DMS114 treated with DMSO at 0.1 percent for 48 hours (cell line): ENCODE measurements at regions not wholly inside any gene's neighbourhood (a gene's known extent, or its start where the extent isn't known, plus 50 kb on each side); places are given as distances from the start of the nearest gene placed in this dataset.

ENCODE experiments used
- DNase-seq: peaks from one replicate; lab custom pipeline; 2025; ENCODE audit not compliant: unreplicated experiment; lab: John Stamatoyannopoulos, UW

DNA sequence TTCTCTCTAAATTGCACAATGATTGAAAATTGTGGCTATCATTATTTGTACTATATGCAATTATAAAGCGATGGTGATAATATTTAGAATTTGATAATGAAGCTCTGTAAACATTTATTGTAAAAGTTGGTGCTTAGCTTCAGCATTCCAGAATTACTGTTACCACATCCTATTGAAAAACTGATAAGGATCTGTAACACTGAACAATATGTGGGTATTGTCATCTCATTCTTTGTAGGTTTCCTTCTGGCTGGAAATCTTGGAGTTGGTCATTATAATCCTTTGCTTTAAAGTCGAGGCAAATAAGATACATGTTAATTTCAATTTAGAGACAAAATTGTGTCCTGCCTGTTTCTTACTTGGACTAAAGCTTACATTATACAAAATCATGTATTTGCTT, 323.4 kb upstream of the GOLIM4 start:
- DNase-seq: no peak

DNA sequence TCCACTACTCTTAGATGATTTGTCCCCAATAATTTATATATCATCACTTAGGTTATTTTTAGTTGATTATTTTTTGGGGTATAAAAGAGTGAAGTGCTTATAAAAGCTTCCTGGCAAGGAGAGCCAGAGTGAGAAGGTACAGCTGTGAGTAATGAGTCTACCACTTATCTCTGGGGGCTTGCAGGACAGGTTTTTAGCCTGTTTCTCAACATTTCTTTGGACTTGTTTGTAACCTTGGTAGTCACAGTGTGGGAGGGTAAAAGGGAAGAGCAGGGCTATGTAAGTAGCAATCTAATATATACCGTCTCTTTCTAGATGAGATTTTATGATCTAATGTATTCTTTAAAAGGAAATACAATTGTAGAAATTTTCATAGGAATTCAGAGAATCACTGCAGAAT, 321.3 kb upstream of the GOLIM4 start:
- DNase-seq: no peak

DNA sequence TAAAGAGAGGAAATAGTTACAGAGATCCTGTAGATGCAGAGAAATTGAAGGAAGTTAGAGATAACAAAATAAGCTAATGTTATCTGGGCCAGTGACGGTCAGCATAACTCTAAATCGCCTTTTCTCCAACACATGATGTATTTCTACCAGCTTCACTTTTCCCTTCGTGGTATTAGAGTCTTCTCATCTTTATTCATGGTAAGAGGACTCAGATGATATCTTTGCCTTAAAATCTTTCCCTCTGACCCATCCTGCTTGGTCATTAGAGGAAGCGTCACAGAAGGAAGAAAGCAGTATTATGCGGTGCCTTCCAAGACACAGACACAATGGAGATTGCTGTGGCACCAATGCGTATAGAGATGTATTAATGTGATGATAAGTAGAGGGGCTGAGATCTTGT, 320.7 kb upstream of the GOLIM4 start:
- no peak for DNase-seq

DNA sequence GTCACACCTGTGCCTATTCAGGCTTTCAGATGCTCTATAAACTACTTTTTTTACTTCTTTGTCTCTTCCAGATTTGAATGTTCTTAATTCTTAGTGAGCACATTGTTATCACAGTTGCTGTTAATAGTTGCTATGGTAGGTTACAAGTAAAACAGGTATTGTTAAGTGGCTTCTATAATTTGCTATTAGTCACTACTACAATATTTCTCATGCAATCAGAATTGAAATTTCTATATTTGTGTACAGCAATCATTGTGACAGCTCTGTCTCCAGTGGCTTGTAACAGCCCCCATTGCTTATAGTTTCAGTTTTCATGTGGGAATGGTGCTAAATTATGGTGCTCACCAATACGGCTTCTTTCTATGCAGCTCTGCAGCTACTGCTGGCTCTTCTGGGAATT, 318.4 kb upstream of the GOLIM4 start:
- no peak for DNase-seq

DNA sequence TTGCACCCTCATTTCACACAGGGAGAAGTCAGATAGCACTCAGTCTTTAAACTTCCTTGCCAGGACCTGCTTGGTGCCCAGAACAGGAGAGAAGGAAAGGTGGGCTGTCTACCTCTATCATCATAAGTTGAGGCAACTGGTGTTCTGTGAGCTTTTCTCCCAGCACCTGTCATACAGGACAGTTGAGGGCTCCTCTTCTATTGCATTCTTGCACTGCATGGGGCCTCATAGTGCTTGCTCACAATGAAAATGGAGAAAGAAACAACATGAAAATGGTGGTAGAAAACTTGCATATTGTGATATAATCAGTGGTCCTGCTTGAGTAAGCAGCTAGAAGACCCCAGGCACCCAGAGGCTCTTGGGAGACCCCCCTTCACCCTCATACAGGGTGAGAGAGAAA, 311.7 kb upstream of the GOLIM4 start:
- no peak for DNase-seq

DNA sequence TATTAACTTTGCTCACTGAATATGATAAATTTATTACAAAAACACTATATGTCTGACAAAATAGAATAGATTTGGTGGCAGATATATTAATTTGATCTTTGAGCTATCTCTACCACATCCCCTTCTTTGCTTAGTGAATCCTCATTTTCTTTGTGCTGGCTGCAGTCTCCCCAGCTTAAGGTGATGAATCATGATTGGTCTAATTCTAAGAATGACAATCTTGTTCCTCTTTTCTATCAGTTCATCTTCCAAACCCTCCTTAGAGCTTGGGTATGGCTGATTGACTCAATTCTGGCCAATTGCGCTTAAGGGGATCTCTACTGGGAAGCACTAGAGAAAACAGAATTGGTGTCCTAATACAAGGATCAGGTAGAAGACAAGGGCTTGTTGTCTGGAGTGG, 309.6 kb upstream of the GOLIM4 start:
- no peak for DNase-seq

DNA sequence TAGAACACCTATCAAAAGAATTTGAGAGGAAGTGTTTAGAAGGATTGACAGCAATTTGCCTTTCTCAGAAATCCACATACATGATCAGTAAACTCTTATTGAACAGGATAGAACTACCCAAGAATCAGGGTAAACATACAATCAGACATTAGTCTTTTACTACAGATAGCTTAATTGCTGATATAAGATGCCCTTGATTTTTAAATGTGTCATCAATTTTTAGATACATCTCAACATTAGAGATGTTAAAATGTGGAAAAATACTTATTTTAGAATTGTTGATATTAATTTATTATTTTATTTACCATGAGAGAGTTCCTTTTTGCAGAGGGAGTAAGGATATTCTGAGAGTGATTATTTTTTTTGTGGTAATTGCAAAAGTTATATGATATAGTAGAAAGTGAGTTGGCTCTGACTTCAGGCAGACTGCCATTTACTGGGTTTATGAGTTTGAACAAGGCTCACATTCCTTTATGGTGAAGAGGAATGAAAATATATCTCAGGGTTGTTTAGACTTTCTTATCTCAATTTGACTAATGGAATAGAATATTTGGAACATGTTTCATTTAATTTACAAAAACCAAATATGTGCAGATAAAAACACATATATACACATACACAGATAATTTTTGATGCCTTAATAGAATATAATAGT, 302.8 kb upstream of the GOLIM4 start:
- no peak for DNase-seq

DNA sequence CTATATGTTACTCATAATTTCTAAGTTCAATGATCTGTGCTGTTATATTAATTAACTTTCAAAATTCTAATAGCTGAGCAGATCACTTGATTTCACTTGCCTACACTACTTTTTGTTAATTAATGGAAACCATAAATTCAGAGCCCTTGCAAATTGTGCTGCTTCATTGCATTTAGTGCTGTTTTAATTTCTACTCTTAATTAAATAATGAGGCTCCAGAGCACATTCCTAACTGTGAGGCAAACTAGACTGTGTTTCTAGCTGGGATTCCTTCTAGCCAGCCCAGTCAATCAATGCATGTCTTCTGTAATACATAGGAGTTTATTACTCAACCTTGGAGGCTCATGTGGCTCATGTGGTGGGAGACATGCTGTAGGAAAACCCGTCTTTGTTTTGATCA, 301.1 kb upstream of the GOLIM4 start:
- DNase-seq: no peak

DNA sequence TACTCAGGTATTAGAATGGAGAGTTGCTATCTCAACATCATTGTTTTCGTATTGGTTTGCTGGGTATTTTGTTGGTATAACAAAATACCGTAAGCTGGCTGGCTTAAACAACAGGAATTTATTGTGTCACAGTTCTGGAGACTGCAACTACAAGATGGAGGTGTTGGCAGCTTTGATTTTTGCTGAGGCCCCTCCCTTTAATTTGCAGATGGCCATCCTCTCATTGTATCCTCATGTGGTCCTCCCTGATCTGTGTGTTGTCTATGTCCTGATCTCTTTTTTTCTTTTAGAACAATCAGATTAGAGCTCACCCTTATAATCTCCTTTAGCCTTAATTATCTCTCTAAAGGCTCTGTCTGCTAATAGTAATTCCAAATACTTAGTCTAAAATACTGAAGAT, 299.8 kb upstream of the GOLIM4 start:
- no peak for DNase-seq

DNA sequence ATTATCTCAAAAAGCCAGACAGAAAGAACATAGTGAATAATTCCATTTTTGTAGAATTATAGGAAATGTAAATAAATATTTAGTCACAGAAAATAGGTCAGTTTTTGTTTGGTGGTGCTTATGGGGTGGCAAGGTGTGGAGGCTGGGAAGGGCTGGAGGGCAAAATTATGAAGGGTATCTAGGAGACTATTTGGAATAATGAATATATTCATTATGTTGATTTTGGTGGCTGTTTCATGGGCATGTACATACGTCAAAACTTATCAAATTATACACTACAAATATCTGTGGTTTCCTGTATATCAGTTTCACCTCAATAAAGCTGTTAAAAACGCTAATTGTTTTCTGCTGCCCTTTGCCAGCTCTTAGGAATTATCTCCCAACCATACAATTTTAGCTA, 298.7 kb upstream of the GOLIM4 start:
- no peak for DNase-seq

DNA sequence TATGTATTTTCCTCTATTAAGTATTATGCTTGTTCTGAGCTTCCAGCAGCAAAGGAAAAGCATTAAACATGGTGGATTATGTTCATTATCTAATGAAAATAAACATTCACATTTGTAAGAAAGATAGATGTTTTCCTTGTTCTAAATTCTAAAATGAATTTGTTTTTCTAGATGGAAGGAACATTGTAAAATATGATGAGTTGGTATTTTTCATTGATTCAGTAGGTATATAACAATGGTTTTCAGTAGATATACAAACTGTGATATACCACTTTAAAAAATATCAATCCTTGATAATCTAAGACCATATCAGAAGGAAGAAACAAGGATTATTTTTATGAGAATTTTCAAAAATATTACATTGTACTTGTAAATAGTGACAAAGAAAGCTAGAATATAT, 290.6 kb upstream of the GOLIM4 start:
- no peak for DNase-seq

DNA sequence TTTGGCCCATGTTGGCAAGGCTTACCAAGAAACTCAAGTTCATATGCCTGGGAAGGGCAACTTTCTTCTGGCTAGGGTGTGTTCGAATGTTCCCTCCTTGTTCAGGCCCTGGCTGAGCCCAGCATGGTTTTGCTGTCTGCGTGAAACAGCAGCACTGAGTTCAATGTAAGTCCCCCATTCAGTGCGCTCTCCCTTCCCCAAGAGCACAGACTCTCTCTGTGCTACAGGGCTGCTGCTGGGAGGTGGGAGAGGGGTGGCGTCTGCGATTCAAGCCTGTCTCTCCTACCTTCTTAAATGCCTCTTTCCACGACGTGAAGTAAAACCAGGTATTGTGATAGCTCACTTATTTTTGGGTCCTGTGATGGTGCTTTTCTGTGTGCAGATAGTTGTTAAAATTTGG, 289.3 kb upstream of the GOLIM4 start:
- no peak for DNase-seq

DNA sequence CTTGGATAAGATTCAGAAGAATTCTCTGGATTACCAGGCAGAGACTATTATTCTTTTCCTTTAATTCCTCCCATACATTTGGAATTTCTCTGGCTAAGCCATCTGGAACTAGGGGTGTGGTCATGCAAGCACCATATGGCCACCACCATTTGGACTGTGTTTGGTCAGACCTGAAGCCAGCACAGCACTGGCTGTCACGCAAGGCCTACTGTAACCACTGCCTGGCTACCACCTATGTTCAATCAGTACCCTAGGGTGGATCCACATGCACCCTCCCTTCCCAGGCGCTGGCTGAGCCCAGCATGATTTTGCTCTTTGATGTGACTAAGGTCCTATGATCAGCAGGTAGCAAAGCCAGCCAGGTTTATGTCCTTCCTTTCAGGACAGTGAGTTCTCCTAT, 287.8 kb upstream of the GOLIM4 start:
- no peak for DNase-seq

DNA sequence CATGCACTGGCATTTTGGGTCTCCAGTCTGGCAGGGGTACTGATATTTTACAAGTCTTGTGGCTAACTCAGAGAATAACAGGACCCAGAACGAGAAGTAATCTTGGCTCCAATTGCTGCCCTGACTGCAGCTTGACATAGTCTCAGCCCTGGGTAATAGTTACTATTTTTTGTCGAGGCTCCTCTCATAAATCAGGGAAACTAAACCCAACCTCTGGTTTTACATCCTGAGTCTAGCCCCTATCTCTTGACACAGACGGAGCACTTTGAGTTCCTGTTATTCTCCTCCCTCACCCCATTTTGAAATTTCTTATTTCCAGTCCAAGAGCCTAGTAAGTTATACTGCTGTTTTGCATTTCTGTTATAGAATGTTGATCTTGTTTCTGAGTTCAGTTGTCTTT, 276.1 kb upstream of the GOLIM4 start:
- DNase-seq: no peak

DNA sequence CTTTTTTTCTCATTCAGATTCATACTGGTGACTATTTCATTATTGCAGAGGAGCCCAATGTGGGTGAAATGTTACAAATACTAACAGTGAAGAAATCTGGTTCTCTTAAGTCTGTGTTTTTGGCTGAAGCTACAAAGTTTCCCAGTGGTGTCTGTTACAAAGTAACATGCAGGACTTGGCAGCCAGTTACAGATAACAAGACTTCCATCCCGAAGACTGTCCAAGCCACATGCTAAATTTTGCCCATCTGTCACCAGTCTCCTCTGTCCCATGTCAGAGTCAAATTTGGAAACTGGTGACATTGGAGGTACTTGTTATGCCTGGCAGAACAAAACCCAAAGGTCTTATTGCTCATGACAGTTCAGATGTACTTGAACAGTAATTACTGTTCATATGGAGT, 269.2 kb upstream of the GOLIM4 start:
- no peak for DNase-seq

DNA sequence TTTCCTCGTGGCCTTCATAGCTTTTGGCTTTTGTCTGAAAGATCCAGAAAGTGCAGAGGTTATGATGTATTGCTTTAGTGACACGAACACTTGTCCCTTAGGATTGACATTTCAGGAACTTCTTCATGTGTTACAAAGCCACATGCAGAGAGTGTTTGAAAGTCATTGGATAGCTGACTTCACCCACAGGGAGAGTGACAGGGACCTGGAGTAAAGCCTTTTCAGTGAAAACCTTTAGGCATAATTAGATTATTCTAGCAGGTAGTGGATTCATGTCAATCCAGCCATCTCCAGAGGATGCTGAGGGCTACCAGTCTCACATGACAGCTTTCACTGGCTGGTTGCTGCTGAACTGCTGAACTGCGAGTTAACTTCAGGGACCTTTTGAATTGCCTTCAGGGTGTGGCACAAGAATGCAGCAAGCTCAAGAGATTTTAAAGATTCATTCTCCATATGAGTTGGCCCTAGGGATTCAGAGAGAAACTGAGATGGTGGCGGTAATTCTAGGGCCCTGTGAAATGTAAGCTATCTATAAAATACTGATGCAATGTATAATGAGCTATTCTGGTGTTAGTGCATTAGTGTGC, 267.0 kb upstream of the GOLIM4 start:
- DNase-seq: no peak

DNA sequence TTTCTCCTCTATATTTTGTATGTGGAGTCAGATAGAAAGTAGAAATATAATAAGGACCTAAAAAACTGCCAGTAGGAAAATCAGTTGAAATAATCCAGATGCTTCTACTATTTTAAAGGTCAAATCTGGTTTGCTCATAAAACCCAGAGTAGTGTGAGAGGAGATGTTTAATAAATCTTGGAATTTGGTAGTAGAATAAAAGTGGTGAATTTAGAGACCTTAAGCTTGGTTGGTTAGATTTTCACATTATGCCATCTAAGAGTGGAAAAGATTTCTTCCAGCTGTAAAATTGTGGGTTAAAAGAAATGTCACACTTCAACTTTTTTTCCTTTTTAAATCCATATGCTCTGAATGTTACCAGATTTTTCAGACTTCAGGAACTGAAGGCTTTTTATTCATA, 266.4 kb upstream of the GOLIM4 start:
- DNase-seq: no peak

DNA sequence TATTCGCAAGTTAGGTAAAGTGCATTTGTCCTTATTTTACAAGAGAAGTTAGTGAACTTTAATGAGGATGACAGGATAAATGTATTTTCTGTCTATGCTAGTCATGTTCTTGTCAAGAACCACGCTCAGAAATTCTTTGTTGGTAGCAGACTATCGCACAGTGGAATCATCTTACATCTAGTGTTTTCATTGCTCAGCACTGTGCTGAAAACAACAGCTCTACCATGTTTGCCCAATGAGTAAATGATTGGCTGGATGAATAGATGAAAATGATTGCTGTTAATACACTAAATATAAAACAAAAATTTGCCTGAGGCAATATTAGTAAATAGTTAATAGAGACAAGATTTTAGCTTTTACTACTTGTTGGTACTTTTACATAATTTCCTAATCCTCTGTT, 265.3 kb upstream of the GOLIM4 start:
- DNase-seq: no peak

DNA sequence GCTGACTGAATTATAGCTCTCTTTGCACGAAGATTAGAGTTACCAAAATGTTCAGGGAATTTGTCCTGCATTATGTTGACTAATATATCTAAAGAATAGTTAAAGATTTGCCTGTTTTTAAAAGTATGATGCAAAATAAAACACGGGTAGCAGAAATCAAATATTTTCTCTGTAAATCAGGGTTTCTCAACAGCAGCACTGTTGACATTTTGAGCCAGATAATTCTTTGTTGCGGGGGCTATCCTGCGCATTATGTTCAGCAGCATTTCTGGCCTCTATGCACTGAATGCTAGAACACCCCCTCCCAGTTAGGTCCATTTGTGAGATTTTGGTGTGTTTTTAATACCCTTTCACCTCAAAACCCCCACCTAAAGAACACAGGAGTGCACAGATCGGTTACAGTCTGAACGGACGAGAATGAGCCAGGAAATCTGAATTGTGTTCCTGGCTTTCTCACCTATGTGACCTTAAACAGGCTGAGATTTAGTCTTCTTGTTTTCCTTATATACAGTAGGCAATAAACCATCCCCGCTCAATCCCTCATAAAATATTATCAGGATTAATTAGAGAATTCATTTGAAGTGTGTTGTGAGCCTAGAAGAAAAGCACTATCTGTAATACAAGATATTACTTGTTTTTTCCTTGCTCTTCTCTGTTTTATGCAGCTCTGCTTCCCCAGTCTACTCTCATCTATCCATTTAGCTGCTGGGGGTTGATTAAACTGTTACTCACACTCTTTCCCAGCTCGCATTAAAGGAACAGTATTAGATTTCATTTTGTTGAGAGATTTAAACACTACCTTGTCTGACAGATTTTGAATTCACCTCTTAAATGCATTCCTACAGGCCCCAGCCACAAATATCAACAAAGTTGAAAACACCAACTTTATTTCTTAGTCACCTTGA, 247.5 kb upstream of the GOLIM4 start:
- no peak for DNase-seq

DNA sequence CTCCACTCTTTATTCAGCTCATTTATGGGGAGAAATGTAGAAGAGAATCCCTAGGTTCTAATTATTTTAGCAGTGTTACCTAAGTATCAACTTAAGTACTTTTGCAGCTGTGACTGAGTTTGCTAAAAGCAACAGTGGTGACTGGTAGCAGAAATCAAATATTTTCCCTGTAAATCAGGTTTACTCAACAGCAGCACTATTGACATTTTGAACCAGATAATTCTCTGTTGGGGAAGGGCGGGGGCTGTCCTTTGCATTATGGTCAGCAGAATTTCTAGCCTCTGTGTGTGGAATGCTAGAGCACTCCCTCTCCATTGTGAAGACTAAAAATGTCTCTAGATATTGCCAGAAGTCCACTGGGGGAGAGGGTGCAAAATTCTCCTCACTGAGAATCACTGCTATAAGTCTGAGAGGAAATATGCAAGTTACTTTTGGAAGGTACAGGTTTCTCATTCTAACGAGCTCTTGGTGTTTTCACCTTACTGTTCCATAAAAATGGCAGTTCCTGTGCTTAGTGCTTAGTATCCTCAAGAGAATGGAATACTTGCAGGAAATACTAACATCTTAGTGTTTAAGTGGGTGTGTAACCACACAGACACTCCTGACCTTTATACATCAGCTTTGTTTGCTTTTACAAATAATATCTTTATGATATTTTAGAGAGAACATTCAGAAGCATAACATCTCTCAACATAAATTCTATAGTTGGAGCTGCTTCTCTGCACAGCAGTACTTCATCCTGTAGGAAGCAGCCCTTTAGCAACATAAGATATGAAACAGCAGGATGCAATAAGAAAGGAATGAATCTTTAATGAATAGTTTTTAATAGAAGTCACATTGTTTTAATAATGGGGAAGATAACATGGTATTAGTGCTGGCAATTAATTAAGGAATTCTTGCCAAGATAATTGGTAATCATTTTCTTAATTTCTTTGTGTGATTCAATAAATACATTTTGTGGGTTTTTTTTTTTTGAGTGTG, 246.5 kb upstream of the GOLIM4 start:
- no peak for DNase-seq

DNA sequence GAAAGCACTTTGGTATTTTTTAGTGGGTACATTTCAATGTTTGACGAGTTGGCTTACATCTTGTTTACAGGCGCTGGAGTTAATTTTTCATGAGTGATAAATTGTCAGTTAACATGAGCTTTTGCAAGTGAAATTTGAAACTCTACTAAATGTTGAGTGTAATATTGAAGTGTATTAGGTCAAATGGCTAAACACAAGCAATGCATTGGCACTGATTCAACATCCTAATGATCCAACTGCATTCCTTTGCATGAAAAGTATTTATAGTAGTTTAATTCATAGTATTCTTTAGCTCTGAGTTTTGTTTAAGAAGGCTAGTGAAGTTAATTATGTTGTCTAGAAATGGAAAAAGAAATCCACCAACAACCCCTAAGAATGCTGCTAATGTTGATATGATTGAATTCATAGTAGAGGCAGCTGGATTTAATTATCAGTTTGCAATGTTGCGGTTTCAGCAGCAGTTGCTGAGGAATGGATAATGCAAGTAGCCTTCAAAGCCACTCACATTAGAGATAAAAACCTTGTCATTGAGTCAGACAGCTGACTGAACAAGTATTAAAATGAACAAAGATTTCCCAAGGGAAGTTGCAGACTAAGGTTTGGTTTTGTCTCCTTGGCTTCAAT, 245.6 kb upstream of the GOLIM4 start:
- DNase-seq: no peak
